GM18909 (cell line): ENCODE measurements at regions not wholly inside any gene's neighbourhood (a gene's known extent, or its start where the extent isn't known, plus 50 kb on each side); places are given as distances from the start of the nearest gene placed in this dataset.
"Not testable (repeated sequence)": the region's sequence is repeated elsewhere in the genome, so short reads cannot be mapped to it uniquely, and the experiment has no call there.

Source experiments
- ATAC-seq: cut with Tn5 transposase; IDR thresholded peaks from one replicate; pipeline ENCODE4 v1.9.1; 2021; ENCODE audit warnings: mild to moderate bottlenecking; ENCODE audit not compliant: unreplicated experiment, poor library complexity

GRCh38 chr4:104015680-104016079 is 295.9 kb upstream of the TACR3 start:
- no peak for ATAC-seq

- no peak for ATAC-seq
Observed at GRCh38 chr4:104010722-104011121, 290.9 kb upstream of the TACR3 start.

DNA sequence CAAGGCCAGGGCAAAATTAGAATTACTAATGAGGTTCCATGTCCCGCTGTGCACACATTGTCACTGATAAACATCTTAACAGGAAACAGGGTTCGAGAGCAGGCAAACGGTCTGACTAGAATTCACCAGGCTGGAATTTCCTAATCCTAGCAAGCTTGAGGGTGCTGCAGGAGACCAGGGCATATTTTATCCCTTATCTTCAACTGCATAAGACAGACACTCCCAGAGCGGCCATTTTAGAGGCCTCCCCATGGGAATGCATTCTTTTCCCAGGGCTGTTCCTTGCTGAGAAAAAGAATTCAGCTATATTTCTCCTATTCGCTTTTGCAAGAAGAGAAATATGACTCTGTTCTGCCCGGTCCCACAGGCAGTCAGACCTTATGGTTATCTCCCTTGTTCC is 282.5 kb upstream of the TACR3 start:
- ATAC-seq, result not testable (repeated sequence)

- no peak for ATAC-seq
Observed at GRCh38 chr4:103998756-103999155, 279.0 kb upstream of the TACR3 start.

DNA sequence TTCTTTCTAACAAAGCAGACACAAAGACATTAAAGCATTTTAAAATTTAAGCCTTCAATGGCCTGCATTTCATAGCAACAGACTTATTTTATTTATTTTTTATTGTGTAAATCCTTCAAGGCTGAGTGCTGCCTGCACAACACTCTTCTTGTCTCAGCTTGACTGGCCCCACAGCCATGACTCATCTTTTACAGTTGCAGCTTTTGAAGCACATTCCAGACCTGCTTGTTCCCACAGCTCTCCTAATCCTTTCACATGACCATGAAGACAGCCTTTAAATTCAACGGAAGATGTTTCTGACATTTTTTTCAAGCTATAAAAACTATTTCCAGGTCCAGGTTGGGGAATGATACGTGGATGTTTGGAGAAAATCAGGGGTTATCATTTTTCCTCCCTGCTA is 276.9 kb upstream of the TACR3 start:
- ATAC-seq, result no peak

DNA sequence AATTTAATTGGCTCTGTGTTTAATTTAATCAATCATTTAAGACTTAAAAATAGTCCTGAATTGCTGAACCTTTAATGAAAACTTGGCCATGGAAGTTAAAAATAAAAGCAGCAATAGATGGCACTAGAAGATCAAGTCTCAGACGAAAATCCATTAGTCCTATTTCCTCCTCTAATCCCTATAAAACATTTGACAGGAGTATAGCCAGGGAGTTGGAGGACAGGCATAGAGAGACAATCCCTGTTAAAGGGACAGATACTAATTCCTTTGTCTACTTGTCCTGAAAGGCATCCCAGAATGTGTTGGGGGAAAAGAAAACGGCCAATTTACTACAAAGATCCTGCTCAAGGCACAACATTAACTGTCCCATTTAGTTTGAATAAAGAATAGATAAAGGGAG is 276.3 kb upstream of the TACR3 start:
- ATAC-seq, result no peak

DNA sequence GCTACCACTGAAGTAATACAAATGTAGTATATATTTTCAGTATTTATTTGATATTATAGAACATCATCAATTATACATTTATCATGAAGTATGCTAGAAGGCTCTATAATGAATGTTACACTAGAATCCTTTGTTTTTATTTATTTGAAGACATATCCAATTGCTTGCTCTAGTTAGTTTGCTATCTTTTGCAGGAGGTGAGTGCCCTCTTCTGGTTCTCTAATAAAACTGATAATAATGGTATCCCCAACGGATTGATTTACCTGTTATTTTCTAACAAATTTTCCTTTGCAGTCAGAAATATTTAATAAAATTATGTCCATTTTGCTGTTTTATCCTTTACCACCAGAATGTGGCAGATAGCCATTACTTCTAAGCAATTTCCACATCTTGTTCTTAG is 274.3 kb upstream of the TACR3 start:
- no peak for ATAC-seq

DNA sequence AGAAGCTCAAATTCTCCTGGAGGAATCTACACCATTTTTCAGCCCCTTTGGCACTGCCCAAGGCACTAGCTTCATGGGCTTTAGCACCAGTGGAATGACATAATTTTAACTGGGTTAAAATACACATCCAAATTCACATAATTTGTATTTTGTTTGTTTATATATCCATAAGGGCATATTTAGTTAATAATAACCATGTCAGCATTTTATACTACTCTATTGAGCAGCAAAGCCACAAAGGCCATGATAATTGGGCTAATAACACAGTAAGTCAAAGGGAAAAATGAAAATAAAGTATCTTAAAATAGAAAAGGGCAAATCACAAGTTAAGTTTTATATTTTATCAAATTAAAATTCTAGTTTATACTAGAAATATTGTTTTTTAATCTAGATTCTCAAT is 262.7 kb upstream of the TACR3 start:
- no peak for ATAC-seq

DNA sequence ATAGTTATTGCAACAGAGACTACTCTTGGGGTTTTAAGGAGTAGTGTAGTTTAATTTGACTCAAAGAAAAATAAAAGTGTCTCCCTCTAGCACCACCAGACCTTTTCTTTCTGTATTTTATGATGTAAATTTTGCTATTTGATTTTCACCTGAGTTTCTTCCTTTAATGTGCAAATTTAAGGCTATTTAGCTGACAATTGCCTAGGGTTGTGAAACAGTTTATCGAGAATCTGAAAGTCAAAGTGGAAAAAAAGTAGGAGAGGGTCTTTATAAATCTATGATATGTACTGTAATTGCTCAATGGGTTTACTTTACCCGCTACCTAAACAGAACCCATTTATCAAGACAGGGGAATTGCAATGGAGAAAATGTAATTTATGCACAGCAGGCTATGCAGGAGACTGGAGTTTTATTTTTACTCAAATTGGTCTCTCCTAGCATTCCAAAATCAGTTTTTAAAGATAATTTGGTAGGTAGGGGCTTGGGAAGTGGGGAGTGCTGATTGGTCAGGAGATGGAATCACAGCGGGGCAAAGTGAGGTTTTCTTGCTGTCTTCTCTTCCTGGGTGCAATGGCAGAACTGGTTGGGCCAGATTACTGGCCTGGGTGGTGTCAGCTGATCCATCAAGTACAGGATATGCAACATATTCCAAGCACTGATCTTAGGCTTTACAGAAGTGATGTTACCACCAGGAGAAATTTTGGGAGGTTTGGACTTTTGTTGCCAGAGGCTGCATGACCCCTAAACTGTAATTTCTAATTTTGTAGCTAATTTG is 228.6 kb upstream of the TACR3 start:
- ATAC-seq, result no peak

DNA sequence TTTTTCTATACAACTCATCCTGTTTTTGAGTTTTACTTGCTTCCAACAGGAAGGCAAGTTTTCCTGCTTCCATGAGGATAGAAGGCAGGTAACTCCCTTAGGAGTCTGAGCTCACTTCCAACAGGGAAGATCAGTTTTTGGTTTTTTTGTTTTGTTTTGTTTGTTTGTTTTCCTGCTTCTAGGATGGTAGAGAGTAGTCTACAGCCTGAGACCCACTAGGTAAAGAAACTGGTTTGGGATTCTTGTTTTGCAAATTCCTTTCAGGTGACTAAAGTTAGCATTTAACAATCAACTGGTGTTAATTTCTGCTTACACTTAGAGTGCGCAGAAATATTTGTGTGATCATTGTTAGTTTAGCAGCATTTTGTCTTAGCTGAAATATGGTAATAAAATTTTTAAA is 227.8 kb upstream of the TACR3 start:
- no peak for ATAC-seq

DNA sequence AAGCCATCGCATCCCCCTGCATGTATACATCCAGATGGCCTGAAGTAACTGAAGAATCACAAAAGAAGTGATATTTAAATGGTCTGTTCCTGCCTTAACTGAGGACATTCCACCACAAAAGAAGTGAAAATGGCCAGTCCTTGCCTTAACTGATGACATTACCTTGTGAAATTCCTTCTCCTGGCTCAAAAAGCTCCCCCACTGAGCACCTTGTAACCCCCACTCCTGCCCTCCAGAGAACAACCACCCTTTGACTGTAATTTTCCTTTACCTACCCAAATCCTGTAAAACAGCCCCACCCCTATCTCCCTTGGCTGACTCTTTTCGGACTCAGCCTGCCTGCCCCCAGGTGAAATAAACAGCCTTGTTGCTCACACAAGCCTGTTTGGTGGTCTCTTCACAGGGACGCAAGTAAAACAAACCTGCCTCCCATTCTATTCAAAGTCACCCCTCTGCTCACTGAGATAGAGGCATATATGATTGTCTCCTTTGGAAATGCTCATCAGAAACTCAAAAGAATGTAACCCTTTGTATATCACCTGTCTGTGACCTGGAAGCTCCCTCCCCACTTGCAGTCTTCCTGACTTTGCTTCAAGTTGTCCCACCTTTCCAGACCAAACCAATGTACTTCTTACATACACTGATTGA is 227.0 kb upstream of the TACR3 start:
- ATAC-seq, result not testable (repeated sequence)

DNA sequence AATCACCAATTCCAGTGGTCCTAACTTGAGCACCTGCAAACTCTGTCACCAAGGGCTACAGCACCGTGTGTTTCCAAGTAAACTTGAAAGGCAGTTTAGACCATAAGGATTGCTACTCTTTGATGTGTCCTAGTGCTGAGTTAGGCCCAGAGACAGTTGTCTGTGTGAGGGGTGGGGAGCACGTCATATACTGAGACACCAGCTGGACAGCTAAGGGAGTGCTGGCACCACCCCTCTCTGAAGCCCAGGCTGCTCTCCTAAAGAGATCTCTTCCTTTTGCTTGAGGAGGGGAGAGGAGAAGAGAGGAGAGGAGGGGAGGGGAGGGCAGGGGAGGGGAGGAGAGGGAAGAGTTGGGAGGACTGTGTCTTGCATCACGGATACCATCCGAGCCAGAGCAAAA is 218.7 kb upstream of the TACR3 start:
- no peak for ATAC-seq

DNA sequence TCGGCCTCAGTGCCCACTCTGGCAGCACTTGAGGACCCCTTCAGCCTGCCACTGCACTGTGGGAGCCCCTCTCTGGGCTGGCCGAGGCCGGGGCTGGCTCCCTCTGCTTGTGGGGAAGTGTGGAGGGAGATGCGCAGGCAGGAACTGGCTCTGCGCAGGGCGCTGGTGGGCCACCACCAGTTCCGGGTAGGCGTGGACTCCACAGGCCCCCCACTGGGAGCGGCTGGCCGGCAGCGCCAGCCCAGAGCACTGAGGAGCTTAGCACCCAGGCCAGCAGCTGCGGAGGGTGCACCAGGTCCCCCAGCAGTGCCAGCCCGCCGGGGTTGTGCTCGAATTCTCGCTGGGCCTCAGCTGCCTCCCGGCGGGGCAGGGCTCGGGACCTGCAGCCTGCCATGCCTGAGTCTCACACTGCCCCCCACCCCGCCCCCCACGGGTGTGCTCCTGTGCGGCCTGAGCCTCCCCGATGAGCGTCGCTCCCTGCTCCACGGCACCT is 216.9 kb upstream of the TACR3 start:
- ATAC-seq, result no peak

GRCh38 chr4:103934178-103934789 is 214.5 kb upstream of the TACR3 start:
- peak; percentile 86 for ATAC-seq

GRCh38 chr4:103928370-103928769 is 208.6 kb upstream of the TACR3 start:
- ATAC-seq, result no peak

- ATAC-seq, result no peak
Observed at GRCh38 chr4:103923551-103923950, 203.8 kb upstream of the TACR3 start.

GRCh38 chr4:103918214-103918613 is 198.4 kb upstream of the TACR3 start:
- ATAC-seq, result no peak

GRCh38 chr4:103915224-103915869 is 195.6 kb upstream of the TACR3 start:
- peak; percentile 92 for ATAC-seq

GRCh38 chr4:103907414-103907813 is 187.6 kb upstream of the TACR3 start:
- ATAC-seq, result no peak

- no peak for ATAC-seq
Observed at GRCh38 chr4:103904123-103904522, 184.3 kb upstream of the TACR3 start.

DNA sequence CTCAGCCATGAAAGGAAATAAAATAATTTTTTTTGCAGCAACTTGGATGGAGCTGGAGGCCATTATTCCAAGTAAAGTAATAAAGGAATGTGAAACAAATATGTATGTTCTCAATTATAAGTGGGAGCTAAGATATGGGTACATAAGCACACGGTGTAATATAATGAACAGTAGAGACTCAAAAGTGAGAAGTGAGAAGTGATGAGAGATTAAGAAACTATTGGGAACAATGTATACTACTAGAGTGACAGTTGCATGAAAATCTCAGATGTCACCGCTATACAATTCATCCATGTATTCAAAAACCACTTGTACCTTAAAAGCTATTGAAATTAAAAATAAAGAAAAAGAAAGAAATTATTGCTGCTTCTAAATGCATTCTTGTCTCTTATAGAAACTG is 182.9 kb upstream of the TACR3 start:
- ATAC-seq, result no peak
